ENCODE measurements at regions not wholly inside any gene's neighbourhood (a gene's known extent, or its start where the extent isn't known, plus 50 kb on each side); places are given as distances from the start of the nearest gene placed in this dataset.

DNA sequence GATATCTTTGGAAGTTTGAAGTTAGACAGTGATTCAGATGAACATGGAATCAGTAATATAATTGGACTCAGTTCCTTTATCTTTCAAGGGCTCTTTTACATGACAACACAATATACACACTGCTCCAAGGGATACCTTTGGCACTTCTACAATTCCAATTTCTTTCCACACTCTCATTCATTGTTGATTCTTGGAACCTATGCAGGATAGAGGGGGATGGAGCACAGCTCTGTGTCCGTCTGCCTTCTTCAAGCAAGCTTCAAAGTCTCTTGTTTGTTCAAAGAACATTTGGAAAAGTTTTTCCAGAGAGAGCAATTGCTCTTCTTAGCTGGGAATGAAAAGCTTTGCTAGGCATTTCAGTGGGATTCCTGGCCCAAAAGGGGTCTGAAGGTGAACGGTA is 276.2 kb upstream of the ZEB2 start:
- H3K9me3 Mint-ChIP-seq: no peaks in the 10 kb centered on the region
- Histone ChIP-seq H2AK5ac (ENCODE audit: insufficient read length, low read length) (no peak overlapping the region), H3K79me2 (ENCODE audit: insufficient read depth, low read length) (no peaks in the 10 kb centered on the region), H2BK5ac (ENCODE audit: insufficient read length, low read length) (no peak overlapping the region), H3K4me2 (ENCODE audit: insufficient read depth, insufficient read length, low read length) (no peak overlapping the region), H4K20me1 (ENCODE audit: control insufficient read depth, insufficient read depth, insufficient read length) (no peaks in the 10 kb centered on the region), H3K27me3 (ENCODE audit: insufficient read depth, low read length) (no peaks in the 10 kb centered on the region), H3K27ac (ENCODE audit: insufficient read length, low read depth, low read length) (no peak overlapping the region), H3K4ac (ENCODE audit: low read depth, low read length) (no peak overlapping the region), H3K4me1 (ENCODE audit: insufficient read depth, low read length) (no peaks in the 10 kb centered on the region), H3K79me1 (ENCODE audit: insufficient read depth, low read depth, low read length, poor library complexity, severe bottlenecking) (no peaks in the 10 kb centered on the region), H3K18ac (ENCODE audit: insufficient read length, low read depth, low read length) (no peak overlapping the region), H3T11ph (ENCODE audit: low read length) (no peak overlapping the region), H2BK20ac (ENCODE audit: low read depth, low read length, poor library complexity, severe bottlenecking) (no peak overlapping the region), H2BK15ac (ENCODE audit: low read depth, low read length) (no peak overlapping the region), H4K91ac (ENCODE audit: insufficient read length, low read depth, low read length) (no peak overlapping the region), H3K56ac (ENCODE audit: insufficient read length, low read depth, low read length) (no peak overlapping the region), H3K9me3 (ENCODE audit: control insufficient read depth, low read depth, low read length) (no peaks in the 10 kb centered on the region), H4K5ac (ENCODE audit: insufficient read length, low read depth, low read length) (no peak overlapping the region), H2AFZ (ENCODE audit: low read length) (peak overlapping the region; percentile 23), H2BK120ac (ENCODE audit: low read depth, low read length, poor library complexity, severe bottlenecking) (no peak overlapping the region), H3K14ac (ENCODE audit: insufficient read depth, low read length) (no peak overlapping the region), H3K23ac (ENCODE audit: insufficient read length, low read depth, low read length) (no peak overlapping the region), H3K23me2 (ENCODE audit: insufficient read length, low read depth, low read length, poor library complexity, severe bottlenecking) (no peaks in the 10 kb centered on the region), H3K9ac (ENCODE audit: extremely low read depth, insufficient read length, low read length) (no peak overlapping the region), H2BK12ac (ENCODE audit: insufficient read length, low read depth, low read length) (no peak overlapping the region), H4K8ac (replicated peaks; ENCODE audit: insufficient read length, low read depth, low read length) (no peak overlapping the region)
- no peaks in the 10 kb centered on the region for H3K27me3 Mint-ChIP-seq (ENCODE audit: low read depth)
- H3K27ac Mint-ChIP-seq: peak overlapping the region in 1 of 3 experiments; percentile 20; a peak in 1 of 7 replicates
- H3K4me3 Mint-ChIP-seq: no peak overlapping the region
- DNase-seq: no peak
- no CpG with 5 or more reads among the region's 2 CpGs for WGBS (ENCODE audit: extremely low coverage, insufficient read length, low lambda C conversion rate)
- TF ChIP-seq, protein P1, sequence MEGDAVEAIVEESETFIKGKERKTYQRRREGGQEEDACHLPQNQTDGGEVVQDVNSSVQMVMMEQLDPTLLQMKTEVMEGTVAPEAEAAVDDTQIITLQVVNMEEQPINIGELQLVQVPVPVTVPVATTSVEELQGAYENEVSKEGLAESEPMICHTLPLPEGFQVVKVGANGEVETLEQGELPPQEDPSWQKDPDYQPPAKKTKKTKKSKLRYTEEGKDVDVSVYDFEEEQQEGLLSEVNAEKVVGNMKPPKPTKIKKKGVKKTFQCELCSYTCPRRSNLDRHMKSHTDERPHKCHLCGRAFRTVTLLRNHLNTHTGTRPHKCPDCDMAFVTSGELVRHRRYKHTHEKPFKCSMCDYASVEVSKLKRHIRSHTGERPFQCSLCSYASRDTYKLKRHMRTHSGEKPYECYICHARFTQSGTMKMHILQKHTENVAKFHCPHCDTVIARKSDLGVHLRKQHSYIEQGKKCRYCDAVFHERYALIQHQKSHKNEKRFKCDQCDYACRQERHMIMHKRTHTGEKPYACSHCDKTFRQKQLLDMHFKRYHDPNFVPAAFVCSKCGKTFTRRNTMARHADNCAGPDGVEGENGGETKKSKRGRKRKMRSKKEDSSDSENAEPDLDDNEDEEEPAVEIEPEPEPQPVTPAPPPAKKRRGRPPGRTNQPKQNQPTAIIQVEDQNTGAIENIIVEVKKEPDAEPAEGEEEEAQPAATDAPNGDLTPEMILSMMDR (conservative IDR thresholded peaks at IDR 0.05): no peak
- no peaks in the 10 kb centered on the region for H3K36me3 Mint-ChIP-seq (ENCODE audit: insufficient read depth in 1 of 3, low read depth in 3 of 3)
- no peaks in the 10 kb centered on the region for H3K4me1 Mint-ChIP-seq
